Smooth muscle cell (in vitro differentiated cells): ENCODE measurements at regions not wholly inside any gene's neighbourhood (a gene's known extent, or its start where the extent isn't known, plus 50 kb on each side); places are given as distances from the start of the nearest gene placed in this dataset.
"Not testable (repeated sequence)": the region's sequence is repeated elsewhere in the genome, so short reads cannot be mapped to it uniquely, and the experiment has no call there.

ENCODE experiments used
- DNase-seq: peaks from one replicate; lab custom pipeline; 2025; ENCODE audit not compliant: unreplicated experiment; lab: John Stamatoyannopoulos, UW
- H2AFZ ChIP-seq: fragments of 200-600 bp; sonication (generic); 2 replicates; pipeline ENCODE4 v1.6.0; 2016; ENCODE audit warnings: antibody characterized with exemption, low read depth, mild to moderate bottlenecking
- H3F3A ChIP-seq: fragments of 200-600 bp; sonication (generic); 2 replicates; pipeline ENCODE4 v1.6.0; 2017; ENCODE audit warnings: antibody characterized with exemption, low read depth
- H3K27ac ChIP-seq: fragments of 200-600 bp; sonication (generic); 2 replicates; pipeline ENCODE4 v1.5.1; 2016; ENCODE audit warnings: low read depth, mild to moderate bottlenecking
- H3K27me3 ChIP-seq: fragments of 200-600 bp; sonication (generic); 2 replicates; pipeline ENCODE4 v1.6.1; 2016; ENCODE audit warnings: low read depth, mild to moderate bottlenecking
- H3K36me3 ChIP-seq: fragments of 200-600 bp; sonication (generic); 2 replicates; pipeline ENCODE4 v1.5.1; 2016; ENCODE audit warnings: low read depth
- H3K4me1 ChIP-seq: fragments of 200-600 bp; sonication (generic); 2 replicates; pipeline ENCODE4 v1.5.1; 2016; ENCODE audit warnings: low read depth
- H3K4me2 ChIP-seq: fragments of 200-600 bp; sonication (generic); 2 replicates; pipeline ENCODE4 v1.6.0; 2016; ENCODE audit warnings: mild to moderate bottlenecking
- H3K4me3 ChIP-seq: fragments of 200-600 bp; sonication (generic); 2 replicates; pipeline ENCODE4 v1.5.1; 2016; ENCODE audit warnings: mild to moderate bottlenecking
- H3K79me2 ChIP-seq: fragments of 200-600 bp; sonication (generic); 2 replicates; pipeline ENCODE4 v1.6.0; 2016; ENCODE audit warnings: low read depth, mild to moderate bottlenecking
- H3K9ac ChIP-seq: fragments of 200-600 bp; sonication (generic); 2 replicates; pipeline ENCODE4 v1.6.0; 2016; ENCODE audit warnings: low read depth
- H3K9me3 ChIP-seq: fragments of 200-600 bp; sonication (generic); replicated peaks from 2 replicates; pipeline ENCODE4 v1.5.1; 2016; ENCODE audit warnings: low read depth
- H4K20me1 ChIP-seq: fragments of 200-600 bp; sonication (generic); 2 replicates; pipeline ENCODE4 v1.6.0; 2016; ENCODE audit warnings: low read depth
- CTCF ChIP-seq: fragments of 200-600 bp; sonication (generic); IDR thresholded peaks from 2 replicates; pipeline ENCODE4 v1.5.1; 2017; ENCODE audit warnings: borderline replicate concordance, mild to moderate bottlenecking, antibody characterized with exemption; ENCODE audit not compliant: insufficient read depth, poor library complexity, severe bottlenecking
- WGBS: methylation state at CpG from one replicate; pipeline ENCODE4 v1.1.7; 2016; ENCODE audit warnings: low lambda C conversion rate; 5-methylcytosine and 5-hydroxymethylcytosine counted together

- no peak for DNase-seq
- H2AFZ ChIP-seq: no peak overlapping the region
- no peaks in the 10 kb centered on the region for H3K36me3 ChIP-seq
- H3K4me1 ChIP-seq: no peaks in the 10 kb centered on the region
- H3K9ac ChIP-seq: no peak overlapping the region
- H3K27me3 ChIP-seq: no peaks in the 10 kb centered on the region
- TF ChIP-seq CTCF: no peak
- no peaks in the 10 kb centered on the region for H4K20me1 ChIP-seq
- peaks cover 11% of the 10 kb centered on the region for H3K9me3 ChIP-seq
- no peaks in the 10 kb centered on the region for H3F3A ChIP-seq
- no peak overlapping the region for H3K4me3 ChIP-seq
- no peak overlapping the region for H3K27ac ChIP-seq
- no peaks in the 10 kb centered on the region for H3K79me2 ChIP-seq
- no peak overlapping the region for H3K4me2 ChIP-seq
These were observed 221.8 kb downstream of the RPIA start for GRCh38 chr2:88913280-88913679.

GRCh38 chr2:88919087-88919738 is 227.7 kb downstream of the RPIA start:
- H3K4me2 ChIP-seq: no peak overlapping the region
- no peak overlapping the region for H3K9ac ChIP-seq
- peaks cover 16% of the 10 kb centered on the region for H3K9me3 ChIP-seq
- no peaks in the 10 kb centered on the region for H3F3A ChIP-seq
- H3K4me1 ChIP-seq: no peaks in the 10 kb centered on the region
- H2AFZ ChIP-seq: no peak overlapping the region
- H3K79me2 ChIP-seq: no peaks in the 10 kb centered on the region
- H3K27me3 ChIP-seq: no peaks in the 10 kb centered on the region
- no peak for TF ChIP-seq CTCF
- H3K36me3 ChIP-seq: no peaks in the 10 kb centered on the region
- no peak overlapping the region for H3K4me3 ChIP-seq
- H3K27ac ChIP-seq: no peak overlapping the region
- H4K20me1 ChIP-seq: no peaks in the 10 kb centered on the region
- WGBS: 70% methylated on average over 7 of the region's 7 CpGs
- DNase-seq: no peak

- DNase-seq, H2AFZ ChIP-seq, H4K20me1 ChIP-seq, H3K4me2 ChIP-seq, H3K4me3 ChIP-seq, H3K27ac ChIP-seq, H3K27me3 ChIP-seq, H3K79me2 ChIP-seq, H3K9ac ChIP-seq, H3K36me3 ChIP-seq, H3F3A ChIP-seq, H3K4me1 ChIP-seq: not testable (repeated sequence)
- H3K9me3 ChIP-seq: peaks cover 23% of the 10 kb centered on the region
- WGBS: 90% methylated on average over 12 of the region's 31 CpGs
These were observed 228.9 kb downstream of the RPIA start for GRCh38 chr2:88920399-88920798.

- Histone ChIP-seq H3K9me3 (peaks cover 20% of the 10 kb centered on the region), H2AFZ (no peak overlapping the region), H3F3A (no peaks in the 10 kb centered on the region), H3K4me3 (no peak overlapping the region), H3K9ac (no peak overlapping the region), H4K20me1 (no peaks in the 10 kb centered on the region), H3K4me1 (no peaks in the 10 kb centered on the region), H3K27me3 (no peaks in the 10 kb centered on the region), H3K36me3 (no peaks in the 10 kb centered on the region), H3K79me2 (no peaks in the 10 kb centered on the region), H3K4me2 (no peak overlapping the region), H3K27ac (no peak overlapping the region)
- no peak for TF ChIP-seq CTCF
- WGBS: 80% methylated on average over 1 of the region's 1 CpG
- no peak for DNase-seq
These were observed 233.1 kb downstream of the RPIA start for GRCh38 chr2:88924533-88924932.
